Stimulated activated effector memory CD8-positive, alpha-beta T cell treated with anti-CD3 and anti-CD28 coated beads, Interleukin-12 subunit alpha, Interleukin-12 subunit beta, amount 100 ng/mL, for 72 hours (primary cell): ENCODE measurements at regions not wholly inside any gene's neighbourhood (a gene's known extent, or its start where the extent isn't known, plus 50 kb on each side); places are given as distances from the start of the nearest gene placed in this dataset.
"Not testable (repeated sequence)": the region's sequence is repeated elsewhere in the genome, so short reads cannot be mapped to it uniquely, and the experiment has no call there.

Experiments used
- ATAC-seq: fragments of 150-1000 bp; cut with Tn5 transposase; 2 replicates; pipeline ENCODE4 v1.10.0; 2021
- DNase-seq, 2 donors: peaks; one replicate each; pipeline ENCODE4 v3.0.0; 2021 to 2022; ENCODE audit warnings: low spot score in 2 of 2
- H3K27ac Mint-ChIP-seq: one replicate; pipeline ENCODE4 v1.8.0; 2022; ENCODE audit warnings: mild to moderate bottlenecking, mixed read lengths
- H3K36me3 Mint-ChIP-seq: one replicate; pipeline ENCODE4 v1.8.0; 2022; ENCODE audit warnings: mild to moderate bottlenecking, mixed read lengths
- H3K4me1 Mint-ChIP-seq: one replicate; pipeline ENCODE4 v1.8.0; 2022; ENCODE audit warnings: mixed read lengths
- H3K4me3 Mint-ChIP-seq: one replicate; pipeline ENCODE4 v1.8.0; 2022; ENCODE audit warnings: mild to moderate bottlenecking, mixed read lengths
- H3K9me3 Mint-ChIP-seq: one replicate; pipeline ENCODE4 v1.8.0; 2022; ENCODE audit warnings: mixed read lengths

GRCh38 chr11:13160806-13161205 lies 116.8 kb upstream of the BMAL1 start:
- ATAC-seq (no peak), DNase-seq (no peak)
- H3K36me3 Mint-ChIP-seq: no peaks in the 10 kb centered on the region
- no peak overlapping the region for H3K4me3 Mint-ChIP-seq
- H3K4me1 Mint-ChIP-seq: peaks cover 8% of the 10 kb centered on the region
- no peak overlapping the region for H3K27ac Mint-ChIP-seq
- peaks cover 1% of the 10 kb centered on the region for H3K9me3 Mint-ChIP-seq

- H3K27ac Mint-ChIP-seq: no peak overlapping the region
- ATAC-seq (no peak), DNase-seq (no peak)
- no peaks in the 10 kb centered on the region for H3K36me3 Mint-ChIP-seq
- no peaks in the 10 kb centered on the region for H3K9me3 Mint-ChIP-seq
- no peak overlapping the region for H3K4me3 Mint-ChIP-seq
- H3K4me1 Mint-ChIP-seq: no peaks in the 10 kb centered on the region
These were observed 114.4 kb upstream of the BMAL1 start for GRCh38 chr11:13163158-13163557.

- no peaks in the 10 kb centered on the region for H3K9me3 Mint-ChIP-seq
- no peak overlapping the region for H3K27ac Mint-ChIP-seq
- no peaks in the 10 kb centered on the region for H3K36me3 Mint-ChIP-seq
- no peak for DNase-seq
- H3K4me1 Mint-ChIP-seq: no peaks in the 10 kb centered on the region
- no peak overlapping the region for H3K4me3 Mint-ChIP-seq
- ATAC-seq: no peak
These were observed 111.6 kb upstream of the BMAL1 start for GRCh38 chr11:13166036-13166435.

GRCh38 chr11:13168271-13168670 lies 109.3 kb upstream of the BMAL1 start:
- no peak overlapping the region for H3K4me3 Mint-ChIP-seq
- no peak for DNase-seq
- no peak overlapping the region for H3K27ac Mint-ChIP-seq
- no peaks in the 10 kb centered on the region for H3K9me3 Mint-ChIP-seq
- no peak for ATAC-seq
- H3K4me1 Mint-ChIP-seq: no peaks in the 10 kb centered on the region
- no peaks in the 10 kb centered on the region for H3K36me3 Mint-ChIP-seq

GRCh38 chr11:13169709-13170108 lies 107.9 kb upstream of the BMAL1 start:
- H3K4me1 Mint-ChIP-seq: no peaks in the 10 kb centered on the region
- H3K9me3 Mint-ChIP-seq: no peaks in the 10 kb centered on the region
- no peaks in the 10 kb centered on the region for H3K36me3 Mint-ChIP-seq
- no peak overlapping the region for H3K27ac Mint-ChIP-seq
- H3K4me3 Mint-ChIP-seq: no peak overlapping the region
- peak in 1 of 2 donors; percentile 13 for DNase-seq
- ATAC-seq: no peak

- H3K4me3 Mint-ChIP-seq: no peak overlapping the region
- H3K9me3 Mint-ChIP-seq: no peaks in the 10 kb centered on the region
- H3K36me3 Mint-ChIP-seq: no peaks in the 10 kb centered on the region
- H3K4me1 Mint-ChIP-seq: no peaks in the 10 kb centered on the region
- ATAC-seq (no peak), DNase-seq (no peak)
- H3K27ac Mint-ChIP-seq: no peak overlapping the region
These were observed 103.5 kb upstream of the BMAL1 start for GRCh38 chr11:13174090-13174489.

GRCh38 chr11:13183094-13183825 lies 94.3 kb upstream of the BMAL1 start:
- Mint-ChIP-seq H3K4me1 (no peaks in the 10 kb centered on the region), H3K9me3 (peaks cover 6% of the 10 kb centered on the region), H3K4me3 (no peak overlapping the region), H3K27ac (no peak overlapping the region), H3K36me3 (no peaks in the 10 kb centered on the region)
- DNase-seq (no peak), ATAC-seq (peak; percentile 71)

- ATAC-seq: no peak
- no peaks in the 10 kb centered on the region for H3K36me3 Mint-ChIP-seq
- no peak for DNase-seq
- H3K27ac Mint-ChIP-seq: no peak overlapping the region
- H3K4me3 Mint-ChIP-seq: no peak overlapping the region
- peaks cover 11% of the 10 kb centered on the region for H3K9me3 Mint-ChIP-seq
- H3K4me1 Mint-ChIP-seq: no peaks in the 10 kb centered on the region
These were observed 93.8 kb upstream of the BMAL1 start for GRCh38 chr11:13183826-13184196.

- H3K4me3 Mint-ChIP-seq: no peak overlapping the region
- ATAC-seq: no peak
- no peak overlapping the region for H3K27ac Mint-ChIP-seq
- no peaks in the 10 kb centered on the region for H3K36me3 Mint-ChIP-seq
- H3K4me1 Mint-ChIP-seq: no peaks in the 10 kb centered on the region
- H3K9me3 Mint-ChIP-seq: peaks cover 11% of the 10 kb centered on the region
- DNase-seq: no peak
These were observed 93.2 kb upstream of the BMAL1 start for GRCh38 chr11:13184295-13184794.

- DNase-seq (no peak), ATAC-seq (no peak)
- no peak overlapping the region for H3K27ac Mint-ChIP-seq
- no peaks in the 10 kb centered on the region for H3K36me3 Mint-ChIP-seq
- H3K9me3 Mint-ChIP-seq: peaks cover 11% of the 10 kb centered on the region
- no peaks in the 10 kb centered on the region for H3K4me1 Mint-ChIP-seq
- H3K4me3 Mint-ChIP-seq: no peak overlapping the region
These were observed 89.4 kb upstream of the BMAL1 start for GRCh38 chr11:13188179-13188578.

GRCh38 chr11:13189561-13190426 lies 87.8 kb upstream of the BMAL1 start:
- Mint-ChIP-seq H3K9me3 (peaks cover 11% of the 10 kb centered on the region), H3K36me3 (no peaks in the 10 kb centered on the region), H3K4me1 (no peaks in the 10 kb centered on the region), H3K27ac (no peak overlapping the region), H3K4me3 (no peak overlapping the region)
- no peak for DNase-seq
- no peak for ATAC-seq

GRCh38 chr11:13193613-13194012 lies 84.0 kb upstream of the BMAL1 start:
- DNase-seq (no peak), ATAC-seq (no peak)
- H3K4me1 Mint-ChIP-seq: no peaks in the 10 kb centered on the region
- H3K4me3 Mint-ChIP-seq: no peak overlapping the region
- no peaks in the 10 kb centered on the region for H3K36me3 Mint-ChIP-seq
- H3K27ac Mint-ChIP-seq: no peak overlapping the region
- peaks cover 12% of the 10 kb centered on the region for H3K9me3 Mint-ChIP-seq

GRCh38 chr11:13197374-13197773 lies 80.2 kb upstream of the BMAL1 start:
- not testable (repeated sequence) for DNase-seq, H3K4me1 Mint-ChIP-seq, H3K27ac Mint-ChIP-seq, H3K4me3 Mint-ChIP-seq, H3K36me3 Mint-ChIP-seq, ATAC-seq
- H3K9me3 Mint-ChIP-seq: peaks cover 14% of the 10 kb centered on the region

- H3K4me1 Mint-ChIP-seq: peaks cover 28% of the 10 kb centered on the region
- H3K36me3 Mint-ChIP-seq: no peaks in the 10 kb centered on the region
- no peak for ATAC-seq
- H3K4me3 Mint-ChIP-seq: no peak overlapping the region
- no peak for DNase-seq
- H3K27ac Mint-ChIP-seq: no peak overlapping the region
- H3K9me3 Mint-ChIP-seq: no peaks in the 10 kb centered on the region
These were observed 72.1 kb upstream of the BMAL1 start for GRCh38 chr11:13205486-13205885.

GRCh38 chr11:13206086-13206640 lies 71.4 kb upstream of the BMAL1 start:
- Mint-ChIP-seq H3K4me1 (peaks cover 28% of the 10 kb centered on the region), H3K36me3 (no peaks in the 10 kb centered on the region), H3K4me3 (no peak overlapping the region), H3K27ac (no peak overlapping the region), H3K9me3 (no peaks in the 10 kb centered on the region)
- no peak for DNase-seq
- ATAC-seq: peak; percentile 87

GRCh38 chr11:13207270-13207664 lies 70.3 kb upstream of the BMAL1 start:
- no peak for DNase-seq
- no peaks in the 10 kb centered on the region for H3K9me3 Mint-ChIP-seq
- no peaks in the 10 kb centered on the region for H3K36me3 Mint-ChIP-seq
- no peak for ATAC-seq
- peak overlapping the region; percentile 13 for H3K27ac Mint-ChIP-seq
- H3K4me3 Mint-ChIP-seq: peak overlapping the region; percentile 65
- peaks cover 28% of the 10 kb centered on the region for H3K4me1 Mint-ChIP-seq
